ENCODE measurements at regions not wholly inside any gene's neighbourhood (a gene's known extent, or its start where the extent isn't known, plus 50 kb on each side); places are given as distances from the start of the nearest gene placed in this dataset.
"Not testable (repeated sequence)": the region's sequence is repeated elsewhere in the genome, so short reads cannot be mapped to it uniquely, and the experiment has no call there.

DNA sequence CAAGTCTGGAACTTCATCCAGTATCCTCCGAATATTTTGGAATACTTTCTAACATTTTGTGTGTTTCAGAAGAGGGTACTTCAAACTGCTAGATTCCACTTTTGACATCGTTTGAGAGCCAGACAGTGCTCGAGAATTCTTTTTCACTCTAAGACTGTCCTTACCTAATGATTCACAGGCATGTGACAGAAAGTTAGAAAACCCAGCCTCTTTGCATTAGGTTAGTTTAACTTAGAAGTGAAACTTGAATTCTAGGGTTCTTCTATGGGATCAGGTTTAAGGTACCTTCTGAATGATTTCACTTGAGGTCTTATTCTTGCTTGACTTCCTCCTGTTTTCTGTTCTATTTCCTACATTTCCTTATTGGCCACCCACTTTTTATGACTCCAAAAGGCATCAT is 431.8 kb downstream of the SLC6A15 start:
- no peak for DNase-seq

DNA sequence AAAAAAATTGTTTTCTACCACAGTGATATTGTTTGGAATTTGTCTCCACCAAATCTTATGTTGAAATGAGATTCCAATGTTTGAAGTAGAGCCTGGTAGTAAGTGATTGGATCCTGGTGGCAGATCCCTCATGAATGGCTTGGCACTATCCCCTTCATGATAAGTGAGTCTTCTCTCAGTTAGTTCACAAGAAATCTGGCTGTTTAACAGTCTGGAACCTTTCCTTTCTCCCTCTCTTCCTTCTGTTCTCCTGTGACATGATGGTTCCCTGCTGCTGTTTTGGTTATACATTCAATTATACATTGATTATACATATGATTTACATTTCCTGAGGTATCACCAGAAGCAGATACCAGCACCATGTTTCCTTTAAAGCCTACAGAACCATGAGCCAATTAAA is 442.2 kb downstream of the SLC6A15 start:
- no peak for DNase-seq

DNA sequence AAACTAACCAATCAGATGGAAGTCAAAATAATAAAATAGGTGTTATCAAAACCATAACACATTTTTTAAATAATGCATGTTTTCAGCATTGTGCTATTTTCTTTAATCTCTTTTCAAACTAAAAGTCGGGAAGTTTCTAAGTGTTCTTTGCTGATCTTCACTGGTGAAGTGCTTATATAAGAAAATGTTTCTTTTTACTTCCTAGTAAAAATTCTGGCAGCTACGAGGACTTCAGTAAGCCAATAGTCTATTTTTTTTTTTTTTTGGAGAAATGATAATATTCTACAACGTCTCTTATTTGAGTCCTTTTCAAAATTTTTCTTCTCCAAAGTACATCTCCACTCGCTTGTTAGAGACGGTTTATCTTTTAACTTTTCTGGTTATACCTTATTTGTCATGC is 448.0 kb downstream of the SLC6A15 start:
- DNase-seq, result no peak

DNA sequence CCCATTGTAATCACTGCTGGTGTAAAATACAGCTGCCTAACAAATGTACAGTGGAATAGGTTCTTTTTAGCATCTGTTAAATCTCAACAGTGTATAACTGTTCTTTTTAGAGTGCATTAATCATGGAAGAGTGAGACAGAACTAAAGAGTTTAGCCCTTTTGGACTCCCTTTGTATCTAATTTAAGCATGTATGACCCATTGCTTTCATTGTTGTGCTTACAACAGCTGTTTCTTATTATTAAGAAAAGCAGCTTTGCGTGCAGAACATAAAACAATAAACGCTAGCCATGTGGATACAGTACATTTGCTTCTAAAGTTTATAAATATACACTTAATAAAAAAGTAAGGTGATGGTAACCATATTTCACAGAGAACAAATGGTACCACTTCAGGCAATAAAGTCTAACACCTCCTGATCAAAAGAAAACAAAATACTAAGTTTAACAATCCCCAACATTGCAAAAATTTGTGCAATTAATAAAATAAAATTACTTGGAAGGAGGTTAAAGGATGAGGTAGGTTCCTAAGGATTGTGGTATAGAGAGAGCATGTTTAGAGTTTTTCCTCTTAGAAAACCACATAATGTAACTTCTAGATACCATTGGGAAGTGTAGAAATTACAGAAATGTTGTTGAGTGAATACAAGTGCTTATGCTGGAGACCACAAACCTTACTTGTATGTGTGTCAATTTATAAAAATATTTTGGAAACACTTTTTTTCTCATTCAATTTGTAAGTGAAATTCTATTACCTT is 448.7 kb downstream of the SLC6A15 start:
- DNase-seq, result peak; percentile 72

DNA sequence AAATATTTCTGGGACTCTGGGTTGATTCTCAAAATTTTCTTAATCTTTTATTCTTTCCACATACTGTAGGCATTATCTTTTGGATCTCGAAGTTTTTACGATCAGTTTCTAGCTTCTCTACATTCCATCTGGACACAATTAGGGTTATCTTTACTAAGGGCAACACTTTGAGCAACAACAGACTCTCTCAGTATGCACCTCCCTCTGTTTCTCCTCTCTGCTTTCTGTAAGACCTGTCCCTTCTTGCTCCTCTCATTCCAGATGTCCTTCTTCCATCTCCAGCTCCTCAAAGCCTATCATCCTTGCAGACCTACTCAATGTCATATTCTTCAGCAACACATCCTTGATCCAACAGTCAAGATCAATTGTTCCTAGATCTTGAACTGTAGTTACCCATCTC is 457.0 kb downstream of the SLC6A15 start:
- no peak for DNase-seq

DNA sequence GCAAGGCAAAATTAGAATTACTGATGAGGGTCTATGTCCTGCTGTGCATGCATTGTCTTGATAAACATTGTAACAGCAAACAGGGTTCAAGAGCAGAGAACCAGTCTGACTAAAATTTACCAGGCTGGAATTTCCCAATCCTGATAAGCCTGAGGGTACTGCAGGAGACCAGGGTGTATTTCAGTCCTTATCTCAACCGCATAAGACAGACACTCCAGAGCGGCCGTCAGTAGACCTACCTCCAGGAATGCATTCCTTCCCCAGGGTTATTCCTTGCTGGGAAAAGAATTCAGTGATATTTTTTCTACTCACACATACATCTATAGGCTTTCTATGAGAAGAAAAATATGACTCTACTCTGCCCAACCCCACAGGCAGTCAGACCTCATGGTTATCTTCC is 466.1 kb downstream of the SLC6A15 start:
- DNase-seq, result not testable (repeated sequence)

DNA sequence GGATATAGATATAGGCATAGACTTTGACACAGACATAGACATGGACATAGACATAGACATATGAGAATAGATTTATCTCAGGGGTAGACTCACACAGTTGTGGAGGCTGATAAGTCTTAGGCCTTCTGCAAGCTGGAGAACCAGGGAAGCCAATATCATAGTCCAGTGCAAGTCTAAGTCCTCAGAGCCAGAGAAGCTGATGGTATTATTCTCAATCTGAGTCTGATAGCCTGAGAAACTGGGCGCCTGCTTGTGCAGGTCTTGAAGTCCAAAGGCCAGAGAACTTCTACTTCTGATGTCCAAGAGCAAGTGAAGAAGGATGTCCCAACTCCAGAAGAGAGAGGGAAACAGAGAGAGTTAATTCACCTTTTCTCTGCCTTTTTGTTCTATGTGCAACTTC is 476.5 kb downstream of the SLC6A15 start:
- DNase-seq, result no peak

DNA sequence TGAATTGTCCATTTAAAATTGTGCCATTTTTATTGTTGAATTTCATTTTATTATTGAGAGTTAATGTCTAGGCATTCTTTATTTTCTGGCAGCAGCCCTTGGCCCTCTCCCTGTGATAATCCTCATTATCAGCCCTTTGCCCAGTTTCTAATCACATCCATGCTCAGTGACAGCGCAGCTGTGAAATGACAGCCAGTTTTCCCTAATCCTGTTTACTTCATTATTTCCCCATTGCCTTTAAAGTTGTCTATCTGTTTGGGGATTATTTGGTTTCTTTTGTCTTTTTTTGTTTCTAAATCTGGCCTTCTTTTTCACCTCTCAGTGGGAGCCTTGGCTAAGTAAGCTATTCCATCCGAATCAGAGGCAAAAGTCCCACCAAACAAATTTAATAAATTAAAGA is 476.9 kb downstream of the SLC6A15 start:
- DNase-seq, result no peak

DNA sequence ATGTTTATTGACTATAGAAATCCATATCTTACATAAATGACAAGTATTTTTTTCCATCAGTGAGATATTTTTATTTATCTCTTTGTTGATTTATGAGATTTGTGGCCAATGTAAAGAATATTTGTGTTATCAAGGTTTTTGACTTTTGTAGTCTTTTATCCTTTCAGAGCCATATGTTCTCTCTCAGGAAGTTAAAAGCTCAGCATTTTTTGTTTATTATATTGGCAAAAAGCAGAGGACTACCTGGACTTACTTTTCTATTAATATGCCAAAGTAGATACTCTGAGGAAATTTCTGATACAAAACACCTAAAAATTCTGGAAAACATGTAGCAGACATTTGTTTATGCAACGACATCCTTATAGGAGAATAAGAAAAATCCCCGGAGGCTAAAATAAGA is 490.3 kb downstream of the SLC6A15 start:
- no peak for DNase-seq

DNA sequence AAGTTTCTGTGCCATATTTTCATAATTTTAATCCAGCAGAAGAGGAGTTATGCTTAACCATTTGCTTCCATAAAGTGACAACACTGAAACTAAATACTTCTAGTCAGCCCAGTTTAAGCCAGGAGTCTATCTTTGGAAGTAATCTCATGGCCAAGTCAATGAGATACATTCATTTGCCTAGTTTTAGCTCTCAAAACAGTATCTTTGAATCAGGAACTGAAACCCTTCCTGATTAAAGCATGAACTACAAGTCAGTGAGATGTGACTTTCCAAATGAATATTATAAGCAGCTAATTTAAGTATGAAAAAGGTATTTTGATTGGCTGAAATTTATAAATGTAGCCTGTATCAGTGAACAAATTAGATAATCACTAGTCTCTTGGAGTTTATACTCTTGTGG is 491.5 kb downstream of the SLC6A15 start:
- DNase-seq, result no peak

DNA sequence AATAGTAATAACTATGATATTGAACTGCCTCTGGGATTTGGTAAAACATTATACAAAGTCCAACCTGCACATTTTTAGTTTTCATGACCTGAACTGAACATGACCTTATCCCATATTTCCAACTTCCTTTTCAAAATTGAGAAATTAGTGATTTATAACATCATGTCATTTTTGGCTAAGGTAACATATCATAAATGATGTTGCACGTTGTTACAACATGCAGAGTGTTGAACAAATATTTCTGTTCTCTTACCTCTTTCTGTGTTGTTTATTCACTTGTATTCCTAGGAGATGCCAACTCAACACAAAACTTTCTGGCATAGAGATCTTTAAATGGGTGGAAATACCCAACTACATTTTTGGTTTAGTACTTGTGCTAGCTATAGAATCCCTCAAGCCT is 496.0 kb downstream of the SLC6A15 start:
- DNase-seq, result no peak

DNA sequence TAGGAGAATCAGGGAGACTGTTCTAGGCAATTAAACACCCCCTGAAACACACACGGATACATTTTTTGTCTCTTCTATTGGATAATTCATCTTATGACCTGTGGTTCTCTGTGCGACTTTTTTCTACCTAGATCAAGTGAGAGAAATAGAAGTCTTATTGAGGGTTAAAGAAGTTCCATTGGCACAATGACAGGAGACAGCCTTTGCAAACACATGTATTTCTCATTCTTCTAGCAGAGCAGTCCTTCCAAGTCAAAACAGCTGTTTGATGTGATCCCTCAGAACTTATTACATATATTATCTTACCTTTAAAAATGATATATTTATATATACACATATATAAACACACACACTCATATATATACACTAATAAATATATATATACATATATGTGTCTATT is 496.7 kb downstream of the SLC6A15 start:
- no peak for DNase-seq

DNA sequence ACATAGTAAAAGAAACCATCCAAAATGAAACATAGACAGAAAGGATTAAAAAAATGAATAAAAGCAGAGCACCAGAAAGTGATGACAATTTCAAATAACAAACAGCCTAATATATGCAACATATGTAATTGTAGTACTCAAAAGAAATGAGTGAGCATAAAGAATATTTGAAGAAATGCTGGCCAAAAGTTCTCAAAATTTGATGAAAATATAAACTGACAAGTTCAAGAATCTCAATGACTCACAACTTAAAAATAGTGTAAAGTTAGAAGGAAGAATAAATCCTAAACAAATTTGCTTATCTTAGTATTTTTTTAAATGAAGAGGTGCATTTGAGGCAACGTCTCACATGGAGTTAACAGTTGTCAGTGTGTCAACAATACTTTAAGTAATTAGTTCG is 498.9 kb downstream of the SLC6A15 start:
- DNase-seq, result peak; percentile 20

DNA sequence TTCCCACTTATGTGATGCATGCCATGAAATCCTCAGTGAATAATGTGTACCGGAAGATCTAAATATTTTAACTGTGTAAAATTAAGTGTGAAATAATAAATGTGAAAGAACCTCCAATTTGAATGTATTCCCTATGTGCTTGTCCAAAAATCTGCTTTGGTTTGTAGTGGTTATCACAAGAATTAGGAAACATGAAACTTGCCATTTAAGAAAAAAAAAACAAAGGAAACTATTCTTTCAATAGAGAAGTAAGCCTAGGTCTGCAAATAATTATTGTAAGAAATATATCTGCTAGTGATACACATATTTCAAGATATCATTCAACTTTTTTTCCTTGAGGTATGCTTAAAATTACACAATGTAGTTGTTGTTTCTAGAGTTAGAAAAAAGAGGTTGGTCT is 500.4 kb downstream of the SLC6A15 start:
- peak; percentile 60 for DNase-seq

DNA sequence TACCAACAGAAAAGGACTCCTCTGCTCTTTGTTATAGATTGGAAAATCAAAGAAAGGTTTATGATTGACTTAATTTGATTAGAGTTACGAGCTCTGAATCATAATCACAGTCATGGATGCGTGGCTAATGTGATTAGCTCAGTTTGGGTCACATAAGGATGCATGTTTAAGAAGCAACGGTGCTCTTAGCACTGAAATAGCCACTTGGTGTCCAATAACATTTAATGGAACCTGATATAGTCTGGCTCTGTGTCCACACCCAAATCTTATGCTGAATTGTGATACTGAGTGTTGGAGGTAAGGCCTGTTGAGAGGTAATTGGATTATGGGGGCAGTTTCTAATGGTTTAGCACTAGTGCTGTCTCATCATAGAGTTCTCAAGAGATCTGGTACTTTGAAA is 501.6 kb downstream of the SLC6A15 start:
- no peak for DNase-seq

DNA sequence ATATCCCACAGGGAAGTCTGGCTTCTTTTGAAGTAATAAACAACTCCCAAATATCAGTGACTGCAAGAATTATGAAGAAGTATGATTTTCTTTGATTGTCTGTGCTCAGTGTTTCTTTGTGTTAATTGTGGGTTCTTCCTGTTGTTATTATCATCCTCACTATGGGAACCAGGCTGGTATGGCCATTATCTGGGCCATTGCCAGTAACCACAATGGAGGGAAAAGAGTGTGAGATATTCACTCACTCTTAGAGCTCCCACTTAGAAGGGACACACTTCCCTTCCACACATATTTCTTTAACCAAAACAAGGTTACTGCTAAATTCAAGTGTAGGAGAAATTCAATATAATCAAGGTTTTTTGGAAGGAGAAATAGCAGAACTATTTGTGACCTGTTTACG is 503.7 kb downstream of the SLC6A15 start:
- DNase-seq, result peak; percentile 27

DNA sequence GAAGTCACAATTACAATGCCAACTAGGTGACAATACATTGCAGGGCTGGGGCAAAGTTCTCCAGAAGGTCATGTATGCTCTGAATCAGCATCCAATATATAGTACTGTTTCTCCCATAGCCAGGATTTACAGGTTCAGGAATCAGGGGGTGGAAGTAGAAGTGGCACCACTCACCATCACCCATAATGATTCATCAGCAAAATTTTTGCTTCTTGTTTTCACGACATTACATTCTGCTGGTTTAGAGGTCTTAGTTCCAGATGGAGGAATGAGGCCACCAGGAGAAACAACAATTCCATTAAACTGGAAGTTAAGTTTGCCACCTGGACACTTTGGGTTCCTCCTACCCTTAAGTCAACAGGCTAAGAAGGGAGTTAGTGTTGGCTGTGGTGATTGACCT is 505.9 kb downstream of the SLC6A15 start:
- DNase-seq, result not testable (repeated sequence)

DNA sequence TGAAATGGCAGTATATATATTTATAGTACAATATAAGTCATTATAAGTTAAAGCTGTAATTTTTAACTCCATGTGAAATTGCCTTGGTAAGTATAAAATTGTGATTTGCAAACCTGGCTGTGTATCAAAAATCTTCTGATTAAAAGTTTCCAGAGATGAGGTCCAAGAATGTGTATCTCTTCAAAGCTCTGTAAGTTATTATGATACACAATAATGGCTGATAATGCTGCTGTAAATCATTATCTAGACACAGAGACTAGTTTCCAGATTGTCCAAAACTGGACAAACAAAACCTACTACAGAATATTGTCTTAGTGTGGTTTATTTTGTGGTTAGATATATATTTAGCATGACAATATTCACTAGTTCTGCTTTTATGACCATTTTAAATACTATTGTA is 514.8 kb downstream of the SLC6A15 start:
- DNase-seq, result peak; percentile 34

DNA sequence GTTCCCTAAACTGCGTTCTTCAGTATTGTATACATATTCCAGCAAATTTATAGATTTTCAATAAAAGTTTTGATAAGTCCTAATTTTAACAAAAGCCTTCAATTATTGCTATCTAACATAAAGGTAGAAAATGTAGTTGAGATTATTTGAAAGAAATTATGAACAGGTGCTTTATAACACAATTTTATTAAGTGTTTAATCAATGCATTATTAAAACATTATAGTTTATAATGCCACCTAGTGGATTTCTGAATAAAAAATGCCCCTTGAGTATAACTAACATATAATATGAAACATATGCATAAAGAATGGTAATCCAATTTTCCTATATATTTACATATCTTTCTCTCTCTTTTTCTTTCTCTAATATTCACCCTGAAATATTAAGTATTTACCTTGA is 515.3 kb downstream of the SLC6A15 start:
- DNase-seq, result peak; percentile 23

DNA sequence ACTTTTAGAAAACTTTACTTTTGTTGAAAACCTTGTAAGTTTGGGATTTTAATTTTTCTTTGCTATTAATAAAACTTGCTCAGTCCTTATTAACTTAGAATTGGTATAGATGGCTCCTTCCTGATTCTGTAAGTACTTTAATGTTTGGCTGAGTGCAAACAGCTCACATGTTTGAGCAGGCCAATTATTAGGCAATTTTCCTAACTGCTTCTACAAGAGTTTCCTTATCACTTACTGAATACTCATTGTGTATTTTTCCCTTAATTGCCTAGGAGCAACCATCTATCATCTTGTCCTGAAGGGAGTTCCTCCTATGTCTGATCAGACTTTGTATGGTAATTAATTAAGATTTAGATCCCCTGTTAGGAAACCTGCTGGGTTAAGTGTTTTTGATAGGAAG is 521.4 kb downstream of the SLC6A15 start:
- not testable (repeated sequence) for DNase-seq

DNA sequence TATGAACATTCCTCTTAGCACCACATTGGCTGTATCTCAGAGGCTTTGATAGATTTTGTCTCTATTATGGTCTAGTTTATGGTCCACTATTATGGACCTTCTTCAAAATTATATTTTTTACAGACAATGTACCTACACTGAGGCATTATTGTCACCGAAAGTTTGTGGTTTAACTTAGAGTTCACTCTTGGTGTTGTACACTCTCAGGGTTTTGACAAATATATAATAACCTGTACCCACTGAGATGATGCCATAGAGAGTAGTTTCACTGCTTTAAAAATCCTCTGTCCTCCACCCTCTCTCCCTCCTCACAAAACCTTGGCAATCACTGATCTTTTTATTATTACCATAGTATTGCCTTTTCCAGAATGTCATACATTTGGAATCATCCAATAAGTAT is 528.2 kb downstream of the SLC6A15 start:
- no peak for DNase-seq

DNA sequence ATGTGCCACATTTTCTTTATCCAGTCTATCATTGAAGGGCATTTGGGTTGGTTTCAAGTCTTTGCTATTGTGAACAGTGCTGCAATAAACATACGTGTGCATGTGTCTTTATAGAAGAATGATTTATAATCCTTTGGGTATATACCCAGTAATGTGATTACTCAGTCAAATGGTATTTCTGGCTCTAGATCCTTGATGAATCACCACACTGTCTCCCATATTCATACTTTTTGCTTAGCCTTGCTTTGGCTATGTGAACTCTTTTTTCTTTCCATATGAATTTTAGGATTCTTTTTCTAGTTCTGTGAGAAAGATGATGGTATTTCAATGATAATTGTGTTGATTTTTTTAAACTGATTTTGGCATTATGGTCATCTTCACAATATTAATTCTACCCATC is 530.1 kb downstream of the SLC6A15 start:
- peak; percentile 82 for DNase-seq

DNA sequence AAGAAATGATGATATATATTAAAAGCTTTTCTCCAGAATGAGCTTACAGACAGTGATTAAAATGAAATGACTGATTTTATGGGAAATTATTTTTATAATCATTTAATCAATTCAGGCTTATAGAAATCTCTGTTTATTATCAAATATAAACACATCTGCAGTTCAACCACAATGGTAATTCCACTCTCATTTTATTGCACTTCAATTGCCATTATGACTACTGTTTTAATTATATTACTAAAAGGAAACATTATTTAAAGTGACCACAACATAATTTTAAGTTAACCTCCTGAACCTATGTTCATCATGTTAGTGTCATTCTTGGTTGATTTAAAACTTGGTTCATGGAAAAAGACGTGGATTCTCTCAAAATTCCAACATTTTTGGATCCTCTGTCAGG is 536.3 kb downstream of the SLC6A15 start:
- DNase-seq, result no peak

DNA sequence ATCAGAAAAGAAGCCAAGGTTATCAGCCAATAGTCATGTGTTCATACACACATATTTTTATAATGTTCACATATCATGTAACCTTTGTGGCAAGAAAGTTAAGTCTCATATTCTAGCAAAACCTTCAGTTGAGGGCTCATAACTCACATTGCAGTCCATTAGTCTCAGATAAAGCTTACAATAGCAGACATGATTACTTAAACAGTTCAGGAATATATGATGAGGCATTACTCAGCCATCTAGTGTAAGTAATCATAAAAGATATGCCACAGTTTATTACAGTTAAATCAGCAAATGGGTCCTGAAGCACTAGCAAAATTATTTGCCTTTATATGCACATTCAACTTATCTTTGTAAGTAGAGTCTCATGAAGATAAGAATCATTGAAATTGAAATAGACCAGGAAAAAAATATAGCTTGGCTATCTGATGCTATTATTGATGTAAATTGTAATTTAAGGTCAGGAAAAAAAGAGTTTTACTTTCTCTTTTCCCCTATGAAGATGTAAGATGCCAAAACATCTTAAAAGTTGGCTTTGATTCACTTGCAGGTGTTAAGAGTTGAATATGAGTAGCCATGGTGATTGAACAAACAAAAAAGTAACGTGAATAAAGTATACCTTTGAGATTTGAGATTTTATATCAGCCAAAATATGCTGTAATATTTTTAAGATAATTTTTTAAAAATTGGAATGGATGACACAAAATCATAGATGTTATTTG is 537.0 kb downstream of the SLC6A15 start:
- peak; percentile 55 for DNase-seq

DNA sequence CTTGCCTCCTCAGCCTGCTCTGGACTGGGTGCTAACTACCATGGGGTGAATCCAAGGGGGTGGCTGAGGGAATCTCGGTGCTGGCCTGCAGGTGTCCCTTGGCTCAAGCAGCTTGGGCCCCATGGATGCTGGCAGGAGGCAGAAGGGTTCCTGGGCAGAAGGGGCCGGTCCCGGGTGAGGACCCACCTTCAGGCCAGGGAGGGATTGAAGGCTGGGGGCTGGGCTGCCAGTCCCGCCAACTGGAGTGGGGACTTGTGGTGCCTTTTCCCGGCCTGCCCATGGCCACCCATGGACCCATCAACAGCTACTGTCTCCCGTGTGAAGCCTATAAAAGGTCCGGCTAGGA is 550.1 kb downstream of the SLC6A15 start:
- DNase-seq, result no peak

All from fibroblast of upper back skin (primary cell).